ENCODE measurements at regions not wholly inside any gene's neighbourhood (a gene's known extent, or its start where the extent isn't known, plus 50 kb on each side); places are given as distances from the start of the nearest gene placed in this dataset.

- DNase-seq = no peak
Observed at GRCh38 chr7:22676385-22676784, 50.6 kb upstream of the IL6 start.

GRCh38 chr7:22675917-22676343 lies 51.1 kb upstream of the IL6 start:
- DNase-seq = peak; percentile 16

- DNase-seq = no peak
Observed at GRCh38 chr7:22675421-22675820, 51.6 kb upstream of the IL6 start.

- no peak for DNase-seq
Observed at GRCh38 chr7:22672846-22673680, 53.9 kb upstream of the IL6 start.

- no peak for DNase-seq
Observed at GRCh38 chr7:22671177-22671879, 55.7 kb upstream of the IL6 start.

- no peak for DNase-seq
Observed at GRCh38 chr7:22670422-22670815, 56.6 kb upstream of the IL6 start.

GRCh38 chr7:22669692-22670421 lies 57.1 kb upstream of the IL6 start:
- DNase-seq = no peak

GRCh38 chr7:22668971-22669401 lies 58.0 kb upstream of the IL6 start:
- no peak for DNase-seq

- no peak for DNase-seq
Observed at GRCh38 chr7:22667562-22668239, 59.3 kb upstream of the IL6 start.

GRCh38 chr7:22667187-22667561 lies 59.8 kb upstream of the IL6 start:
- no peak for DNase-seq

- DNase-seq = no peak
Observed at GRCh38 chr7:22666732-22667131, 60.3 kb upstream of the IL6 start.

- no peak for DNase-seq
Observed at GRCh38 chr7:22665923-22666322, 61.1 kb upstream of the IL6 start.

- no peak for DNase-seq
Observed at GRCh38 chr7:22664988-22665798, 61.8 kb upstream of the IL6 start.

- DNase-seq = no peak
Observed at GRCh38 chr7:22663721-22664120, 63.3 kb upstream of the IL6 start.

GRCh38 chr7:22663357-22663718 lies 63.7 kb upstream of the IL6 start:
- DNase-seq = no peak

- no peak for DNase-seq
Observed at GRCh38 chr7:22662556-22663356, 64.2 kb upstream of the IL6 start.

GRCh38 chr7:22662036-22662435 lies 65.0 kb upstream of the IL6 start:
- DNase-seq = peak; percentile 48

GRCh38 chr7:22660732-22661131 lies 66.3 kb upstream of the IL6 start:
- DNase-seq = peak; percentile 31

GRCh38 chr7:22660293-22660692 lies 66.7 kb upstream of the IL6 start:
- no peak for DNase-seq

GRCh38 chr7:22659741-22660140 lies 67.3 kb upstream of the IL6 start:
- DNase-seq = no peak

GRCh38 chr7:22658031-22658430 lies 69.0 kb upstream of the IL6 start:
- no peak for DNase-seq
